ENCODE measurements at regions not wholly inside any gene's neighbourhood (a gene's known extent, or its start where the extent isn't known, plus 50 kb on each side); places are given as distances from the start of the nearest gene placed in this dataset.

DNA sequence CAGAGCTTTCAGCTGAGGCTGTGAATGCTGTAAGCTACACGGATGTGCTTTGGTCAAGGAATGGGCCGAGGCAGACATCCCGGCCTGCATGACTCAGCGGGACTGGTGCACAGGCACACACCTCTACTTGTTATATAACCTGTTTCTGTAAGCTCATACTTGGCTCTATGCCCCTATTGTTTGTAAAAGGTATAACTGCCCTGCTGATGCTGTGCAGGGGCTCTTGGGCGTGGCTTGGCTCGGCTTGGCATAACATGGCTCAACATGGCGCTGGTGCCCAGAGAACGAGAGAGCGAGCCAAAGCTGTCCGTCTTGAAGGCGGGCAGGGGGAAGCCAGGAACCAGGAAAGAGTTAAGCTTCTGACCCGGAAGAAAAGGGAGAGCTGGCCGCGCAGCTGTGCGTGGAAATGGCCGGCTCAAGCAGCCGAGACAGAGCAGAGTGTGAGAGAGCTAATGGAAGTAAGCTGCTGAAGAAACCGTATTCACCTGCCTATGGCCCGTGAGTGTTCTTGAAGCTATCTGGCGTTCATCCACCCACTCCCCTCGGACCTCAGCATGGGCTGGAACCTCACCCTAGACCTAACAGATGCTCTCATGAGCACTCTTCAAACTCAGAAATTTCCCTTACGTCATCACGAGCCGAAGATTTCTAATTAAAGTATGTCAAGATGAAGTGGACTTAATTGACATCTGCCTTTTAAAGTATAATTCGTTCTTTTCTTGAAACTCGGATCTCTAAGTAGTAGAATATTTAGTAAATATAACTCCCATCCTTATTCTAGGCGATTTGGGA, 286.3 kb upstream of the AGA start:
- 89% methylated on average over 10 of the region's 27 CpGs for WGBS (ENCODE audit: insufficient coverage, low lambda C conversion rate)
- no peaks in the 10 kb centered on the region for H3K36me3 ChIP-seq (ENCODE audit: control insufficient read depth, insufficient read depth, low read length)
- H3K4me3 ChIP-seq (ENCODE audit: low read length): no peak overlapping the region
- no peaks in the 10 kb centered on the region for H3K4me1 ChIP-seq (ENCODE audit: control insufficient read depth, insufficient read depth, low read length)
- no peak for DNase-seq
- no peak overlapping the region for H3K27ac ChIP-seq (ENCODE audit: low read length)
- no peaks in the 10 kb centered on the region for H3K27me3 ChIP-seq (ENCODE audit: control insufficient read depth, insufficient read depth, low read length)
- H3K9me3 ChIP-seq (ENCODE audit: control insufficient read depth, low read depth, low read length): no peaks in the 10 kb centered on the region

DNA sequence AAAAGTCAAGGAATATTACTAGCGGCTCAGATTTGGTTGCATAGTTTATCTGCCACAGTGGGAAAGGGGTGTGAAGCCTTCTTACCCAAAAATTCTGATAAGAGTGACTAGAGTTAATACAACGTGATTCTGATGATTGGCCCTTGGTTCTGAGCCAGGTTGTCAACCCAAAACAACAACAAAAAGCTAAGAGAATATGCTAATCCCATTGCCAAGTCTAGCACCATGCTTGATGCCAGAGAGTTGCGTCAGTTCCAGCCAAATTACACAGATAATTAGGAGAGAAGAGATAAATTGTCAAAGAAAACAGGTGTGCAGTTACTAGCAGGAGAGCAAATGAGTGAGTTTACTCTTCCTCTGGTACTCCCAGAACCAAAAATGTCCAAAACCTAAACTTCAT, 287.4 kb upstream of the AGA start:
- Histone ChIP-seq H3K4me1 (ENCODE audit: control insufficient read depth, insufficient read depth, low read length) (no peaks in the 10 kb centered on the region), H3K27ac (ENCODE audit: low read length) (no peak overlapping the region), H3K4me3 (ENCODE audit: low read length) (no peak overlapping the region), H3K36me3 (ENCODE audit: control insufficient read depth, insufficient read depth, low read length) (no peaks in the 10 kb centered on the region), H3K9me3 (ENCODE audit: control insufficient read depth, low read depth, low read length) (no peaks in the 10 kb centered on the region), H3K27me3 (ENCODE audit: control insufficient read depth, insufficient read depth, low read length) (no peaks in the 10 kb centered on the region)
- no peak for DNase-seq
- 100% methylated on average over 1 of the region's 3 CpGs for WGBS (ENCODE audit: insufficient coverage, low lambda C conversion rate)

GRCh38 chr4:177737387-177737940, 295.2 kb upstream of the AGA start:
- WGBS (ENCODE audit: insufficient coverage, low lambda C conversion rate): no CpG with 5 or more reads among the region's 2 CpGs

DNA sequence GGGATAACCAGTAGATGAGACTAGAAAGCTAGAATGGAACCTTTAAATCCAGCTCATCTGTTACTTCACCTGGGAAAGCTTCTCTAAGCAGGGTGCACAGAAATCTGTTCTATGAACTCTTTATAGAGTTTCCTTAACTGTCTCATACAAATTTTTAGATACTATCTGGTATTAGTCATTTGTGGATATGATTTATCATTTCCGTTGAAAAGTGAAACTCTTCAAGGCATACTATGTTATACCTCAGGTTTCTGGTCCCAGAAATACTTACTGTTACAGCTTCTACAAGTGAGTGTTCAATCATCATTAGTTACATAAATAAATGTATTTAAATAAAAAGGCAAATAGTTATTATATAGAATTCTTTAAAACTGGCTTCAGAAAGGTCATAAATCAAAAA, 298.3 kb upstream of the AGA start:
- no peaks in the 10 kb centered on the region for H3K9me3 ChIP-seq (ENCODE audit: control insufficient read depth, low read depth, low read length)
- H3K36me3 ChIP-seq (ENCODE audit: control insufficient read depth, insufficient read depth, low read length): no peaks in the 10 kb centered on the region
- 100% methylated on average over 1 of the region's 1 CpG for WGBS (ENCODE audit: insufficient coverage, low lambda C conversion rate)
- H3K27me3 ChIP-seq (ENCODE audit: control insufficient read depth, insufficient read depth, low read length): no peaks in the 10 kb centered on the region
- no peak overlapping the region for H3K4me3 ChIP-seq (ENCODE audit: low read length)
- DNase-seq: no peak
- no peak overlapping the region for H3K27ac ChIP-seq (ENCODE audit: low read length)
- no peaks in the 10 kb centered on the region for H3K4me1 ChIP-seq (ENCODE audit: control insufficient read depth, insufficient read depth, low read length)

More at GRCh38 chr4:177737387-177737940, 295.2 kb upstream of the AGA start:
- no peak for DNase-seq
- H3K4me3 ChIP-seq (ENCODE audit: low read length): no peak overlapping the region
- H3K27ac ChIP-seq (ENCODE audit: low read length): no peak overlapping the region
- no peaks in the 10 kb centered on the region for H3K4me1 ChIP-seq (ENCODE audit: control insufficient read depth, insufficient read depth, low read length)
- no peaks in the 10 kb centered on the region for H3K9me3 ChIP-seq (ENCODE audit: control insufficient read depth, low read depth, low read length)
- H3K27me3 ChIP-seq (ENCODE audit: control insufficient read depth, insufficient read depth, low read length): no peaks in the 10 kb centered on the region
- no peaks in the 10 kb centered on the region for H3K36me3 ChIP-seq (ENCODE audit: control insufficient read depth, insufficient read depth, low read length)

- Histone ChIP-seq H3K27me3 (ENCODE audit: control insufficient read depth, insufficient read depth, low read length) (no peaks in the 10 kb centered on the region), H3K9me3 (ENCODE audit: control insufficient read depth, low read depth, low read length) (no peaks in the 10 kb centered on the region), H3K36me3 (ENCODE audit: control insufficient read depth, insufficient read depth, low read length) (no peaks in the 10 kb centered on the region), H3K27ac (ENCODE audit: low read length) (no peak overlapping the region), H3K4me1 (ENCODE audit: control insufficient read depth, insufficient read depth, low read length) (no peaks in the 10 kb centered on the region), H3K4me3 (ENCODE audit: low read length) (no peak overlapping the region)
- no CpG with 5 or more reads among the region's 3 CpGs for WGBS (ENCODE audit: insufficient coverage, low lambda C conversion rate)
- DNase-seq: no peak
Measured at GRCh38 chr4:177759729-177760128, 317.5 kb upstream of the AGA start.

GRCh38 chr4:177761692-177762091, 319.5 kb upstream of the AGA start:
- H3K27ac ChIP-seq (ENCODE audit: low read length): no peak overlapping the region
- WGBS (ENCODE audit: insufficient coverage, low lambda C conversion rate): no CpG with 5 or more reads among the region's 12 CpGs

DNA sequence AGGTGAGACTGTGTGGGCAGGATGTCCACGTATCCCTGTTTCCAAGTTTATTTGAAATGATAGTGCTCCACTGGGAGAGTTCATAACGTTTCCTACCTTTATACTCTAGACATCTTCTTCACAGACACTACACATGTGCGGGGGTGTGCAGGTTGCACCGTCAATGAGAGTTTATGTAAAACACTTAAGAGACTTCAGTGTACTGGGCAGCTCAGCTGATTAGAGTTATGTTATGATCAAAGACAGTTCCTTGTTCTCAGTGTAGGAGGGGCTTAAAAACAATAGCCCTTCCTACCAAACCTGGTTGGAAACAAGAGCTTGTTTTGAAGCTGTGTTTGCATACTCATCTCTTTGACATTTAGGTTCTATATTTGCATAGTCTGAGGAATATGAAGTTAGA, 326.9 kb upstream of the AGA start:
- no peaks in the 10 kb centered on the region for H3K9me3 ChIP-seq (ENCODE audit: control insufficient read depth, low read depth, low read length)
- DNase-seq: no peak
- no peaks in the 10 kb centered on the region for H3K27me3 ChIP-seq (ENCODE audit: control insufficient read depth, insufficient read depth, low read length)
- WGBS (ENCODE audit: insufficient coverage, low lambda C conversion rate): no CpG with 5 or more reads among the region's 4 CpGs
- no peaks in the 10 kb centered on the region for H3K36me3 ChIP-seq (ENCODE audit: control insufficient read depth, insufficient read depth, low read length)
- H3K4me3 ChIP-seq (ENCODE audit: low read length): no peak overlapping the region
- H3K4me1 ChIP-seq (ENCODE audit: control insufficient read depth, insufficient read depth, low read length): no peaks in the 10 kb centered on the region
- no peak overlapping the region for H3K27ac ChIP-seq (ENCODE audit: low read length)

More at GRCh38 chr4:177761692-177762091, 319.5 kb upstream of the AGA start:
- no peak for DNase-seq
- Histone ChIP-seq H3K27me3 (ENCODE audit: control insufficient read depth, insufficient read depth, low read length) (no peaks in the 10 kb centered on the region), H3K4me3 (ENCODE audit: low read length) (no peak overlapping the region), H3K4me1 (ENCODE audit: control insufficient read depth, insufficient read depth, low read length) (no peaks in the 10 kb centered on the region), H3K9me3 (ENCODE audit: control insufficient read depth, low read depth, low read length) (no peaks in the 10 kb centered on the region), H3K36me3 (ENCODE audit: control insufficient read depth, insufficient read depth, low read length) (no peaks in the 10 kb centered on the region)

GRCh38 chr4:177770776-177771175, 328.5 kb upstream of the AGA start:
- DNase-seq: no peak
- no peak overlapping the region for H3K4me3 ChIP-seq (ENCODE audit: low read length)
- no peak overlapping the region for H3K27ac ChIP-seq (ENCODE audit: low read length)
- H3K27me3 ChIP-seq (ENCODE audit: control insufficient read depth, insufficient read depth, low read length): no peaks in the 10 kb centered on the region
- H3K36me3 ChIP-seq (ENCODE audit: control insufficient read depth, insufficient read depth, low read length): no peaks in the 10 kb centered on the region
- no peaks in the 10 kb centered on the region for H3K4me1 ChIP-seq (ENCODE audit: control insufficient read depth, insufficient read depth, low read length)
- H3K9me3 ChIP-seq (ENCODE audit: control insufficient read depth, low read depth, low read length): no peaks in the 10 kb centered on the region
- WGBS (ENCODE audit: insufficient coverage, low lambda C conversion rate): no CpG with 5 or more reads among the region's 2 CpGs

GRCh38 chr4:177771645-177772044, 329.4 kb upstream of the AGA start:
- H3K36me3 ChIP-seq (ENCODE audit: control insufficient read depth, insufficient read depth, low read length): no peaks in the 10 kb centered on the region
- H3K9me3 ChIP-seq (ENCODE audit: control insufficient read depth, low read depth, low read length): no peaks in the 10 kb centered on the region
- no peaks in the 10 kb centered on the region for H3K4me1 ChIP-seq (ENCODE audit: control insufficient read depth, insufficient read depth, low read length)
- no CpG with 5 or more reads among the region's 1 CpG for WGBS (ENCODE audit: insufficient coverage, low lambda C conversion rate)
- no peak for DNase-seq
- H3K4me3 ChIP-seq (ENCODE audit: low read length): no peak overlapping the region
- H3K27me3 ChIP-seq (ENCODE audit: control insufficient read depth, insufficient read depth, low read length): no peaks in the 10 kb centered on the region
- no peak overlapping the region for H3K27ac ChIP-seq (ENCODE audit: low read length)

DNA sequence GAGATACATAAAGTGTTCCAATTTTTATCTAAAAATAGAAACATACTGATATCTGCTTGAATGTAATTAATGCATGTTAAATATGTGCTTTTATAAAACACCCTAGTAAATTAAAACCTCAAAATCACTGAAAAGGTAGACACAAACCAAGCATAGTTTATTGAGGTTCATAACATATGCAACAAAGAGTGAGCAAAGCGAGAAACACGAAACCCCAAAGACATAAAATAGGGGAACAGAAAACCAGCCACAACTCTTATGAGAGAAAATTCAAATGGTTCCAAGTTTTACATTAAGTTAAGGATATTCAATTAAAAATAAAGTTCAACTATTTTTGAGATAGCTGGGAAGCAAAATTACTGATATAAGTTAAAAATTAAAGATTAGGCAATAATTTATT, 336.4 kb upstream of the AGA start:
- no peaks in the 10 kb centered on the region for H3K27me3 ChIP-seq (ENCODE audit: control insufficient read depth, insufficient read depth, low read length)
- 100% methylated on average over 2 of the region's 2 CpGs for WGBS (ENCODE audit: insufficient coverage, low lambda C conversion rate)

DNA sequence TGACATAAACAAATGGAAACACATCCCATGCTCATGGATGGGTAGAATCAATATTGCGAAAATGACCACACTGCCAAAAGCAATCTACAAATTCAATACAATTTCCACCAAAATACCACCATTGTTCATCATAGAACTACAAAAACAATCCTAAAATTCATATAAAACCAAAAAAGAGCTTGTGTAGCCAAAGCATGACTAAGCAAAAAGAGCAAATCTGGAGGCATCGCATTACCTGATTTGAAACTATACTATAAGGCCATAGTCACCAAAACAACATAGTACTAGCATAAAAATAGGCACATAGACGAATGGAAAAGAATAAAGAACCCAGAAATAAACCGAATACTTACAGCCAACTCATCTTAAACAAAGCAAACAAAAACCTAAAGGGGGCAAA, 342.8 kb upstream of the AGA start:
- H3K4me1 ChIP-seq (ENCODE audit: control insufficient read depth, insufficient read depth, low read length): no peaks in the 10 kb centered on the region
- no peaks in the 10 kb centered on the region for H3K9me3 ChIP-seq (ENCODE audit: control insufficient read depth, low read depth, low read length)
- H3K36me3 ChIP-seq (ENCODE audit: control insufficient read depth, insufficient read depth, low read length): no peaks in the 10 kb centered on the region
- H3K4me3 ChIP-seq (ENCODE audit: low read length): no peak overlapping the region
- H3K27ac ChIP-seq (ENCODE audit: low read length): no peak overlapping the region
- no peaks in the 10 kb centered on the region for H3K27me3 ChIP-seq (ENCODE audit: control insufficient read depth, insufficient read depth, low read length)
- WGBS (ENCODE audit: insufficient coverage, low lambda C conversion rate): 92% methylated on average over 1 of the region's 4 CpGs
- DNase-seq: no peak

More for the DNA sequence above, 336.4 kb upstream of the AGA start:
- H3K27ac ChIP-seq (ENCODE audit: low read length): no peak overlapping the region
- H3K36me3 ChIP-seq (ENCODE audit: control insufficient read depth, insufficient read depth, low read length): no peaks in the 10 kb centered on the region
- H3K4me1 ChIP-seq (ENCODE audit: control insufficient read depth, insufficient read depth, low read length): no peaks in the 10 kb centered on the region
- no peak overlapping the region for H3K4me3 ChIP-seq (ENCODE audit: low read length)
- DNase-seq: no peak
- no peaks in the 10 kb centered on the region for H3K9me3 ChIP-seq (ENCODE audit: control insufficient read depth, low read depth, low read length)
